A549 (cell line): ENCODE measurements at regions not wholly inside any gene's neighbourhood (a gene's known extent, or its start where the extent isn't known, plus 50 kb on each side); places are given as distances from the start of the nearest gene placed in this dataset.
A peak's percentile ranks its signal among the peaks of the same experiment; 100 is the strongest.

ENCODE experiments used
- BHLHE40 ChIP-seq: IDR thresholded peaks from 2 replicates; pipeline ENCODE4 v1.6.1; 2012; ENCODE audit warnings: low read depth, low read length, inconsistent platforms
- CTCF ChIP-seq: fragments of >200 bp; sonication (Bioruptor Twin); formaldehyde crosslinking; IDR thresholded peaks from 3 replicates; pipeline ENCODE4 v1.5.1; 2016
- ELK1 ChIP-seq: fragments of 150-350 bp; IDR thresholded peaks from 2 replicates; pipeline ENCODE4 v1.6.1; 2014; ENCODE audit warnings: low read depth, mild to moderate bottlenecking, low read length
- EP300 ChIP-seq, 2 experiments: fragments of >200 bp; sonication (Bioruptor Twin); formaldehyde crosslinking; IDR thresholded peaks; 2 replicates in 1 of 2; 3 replicates in 1 of 2; pipeline ENCODE4 v1.6.1; 2016 to 2017
- KDM5A ChIP-seq: fragments of 200-600 bp; sonication (generic); IDR thresholded peaks from 2 replicates; pipeline ENCODE4 v1.6.1; 2016; ENCODE audit warnings: antibody characterized with exemption, mild to moderate bottlenecking
- POLR2A ChIP-seq: IDR thresholded peaks from 2 replicates; pipeline ENCODE4 v1.6.1; 2012; ENCODE audit warnings: mild to moderate bottlenecking, low read length
- RAD21 ChIP-seq, 2 experiments: fragments of >200 bp in 1 of 2; sonication (Bioruptor Twin) in 1 of 2; formaldehyde crosslinking in 1 of 2; IDR thresholded peaks in 1 of 2; conservative IDR thresholded peaks in 1 of 2; 2 replicates in 1 of 2; 3 replicates in 1 of 2; pipeline ENCODE4 v1.6.1; 2012 to 2018; ENCODE audit warnings: inconsistent platforms in 1 of 2
- SMC3 ChIP-seq: fragments of >200 bp; sonication (Bioruptor Twin); formaldehyde crosslinking; IDR thresholded peaks from 3 replicates; pipeline ENCODE4 v1.6.1; 2018; ENCODE audit warnings: inconsistent platforms
- USF2 ChIP-seq: fragments of 450-650 bp; IDR thresholded peaks from 2 replicates; pipeline ENCODE4 v1.6.1; 2014; ENCODE audit warnings: antibody characterized with exemption
- ZFP36 ChIP-seq: fragments of 450-650 bp; IDR thresholded peaks from 2 replicates; pipeline ENCODE4 v1.6.1; 2014; ENCODE audit warnings: borderline replicate concordance; ENCODE audit not compliant: partially characterized antibody

- TF ChIP-seq POLR2A (no peak), CTCF (no peak), EP300 (IDR thresholded peaks at IDR 0.05) (no peak), ELK1 (no peak), BHLHE40 (no peak), SMC3 (no peak), RAD21 (conservative IDR thresholded peaks at IDR 0.05 in 1 of 2, IDR thresholded peaks at IDR 0.05 in 1 of 2) (no peak), ZFP36 (peak; percentile 63), USF2 (no peak), KDM5A (no peak)
These were observed 105.8 kb upstream of the OTOS start for GRCh38 chr2:240246173-240246820.
